Right atrium auricular region (tissue), 2 donors: ENCODE measurements at regions not wholly inside any gene's neighbourhood (a gene's known extent, or its start where the extent isn't known, plus 50 kb on each side); places are given as distances from the start of the nearest gene placed in this dataset.

Experiments used
- DNase-seq: peaks from one replicate; pipeline ENCODE4 v3.0.0-alpha.2; 2019; ENCODE audit warnings: low spot score
- H3K27ac ChIP-seq, 2 donors: fragments of 200-600 bp; sonication (generic); 1 replicate in 1 of 2; 2 replicates in 1 of 2; pipeline ENCODE4 v1.5.1; 2016 to 2019
- H3K27me3 ChIP-seq, 2 donors: fragments of 200-600 bp; sonication (generic); one replicate each; pipeline versions ENCODE4 v1.5.1 to v1.6.0; 2017 to 2019
- H3K36me3 ChIP-seq: fragments of 200-600 bp; sonication (generic); one replicate; pipeline ENCODE4 v1.5.1; 2016
- H3K4me1 ChIP-seq, 2 donors: fragments of 200-600 bp; sonication (generic); one replicate each; pipeline versions ENCODE4 v1.5.1 to v1.6.0; 2017 to 2019
- H3K4me3 ChIP-seq, 2 donors: fragments of 200-600 bp; sonication (generic); 1 replicate in 1 of 2; 2 replicates in 1 of 2; pipeline ENCODE4 v1.5.1; 2017 to 2019; ENCODE audit warnings: mild to moderate bottlenecking in 1 of 2, moderate library complexity in 1 of 2
- H3K9me3 ChIP-seq, 2 donors: fragments of 200-600 bp; sonication (generic); one replicate each; pipeline ENCODE4 v1.5.1; 2019
- TF ChIP-seq, protein P1 (sequence below), 2 donors: fragments of 200-600 bp; sonication (generic); IDR thresholded peaks; one replicate each; pipeline ENCODE4 v1.5.1; 2019; ENCODE audit warnings: antibody characterized with exemption in 2 of 2

DNA sequence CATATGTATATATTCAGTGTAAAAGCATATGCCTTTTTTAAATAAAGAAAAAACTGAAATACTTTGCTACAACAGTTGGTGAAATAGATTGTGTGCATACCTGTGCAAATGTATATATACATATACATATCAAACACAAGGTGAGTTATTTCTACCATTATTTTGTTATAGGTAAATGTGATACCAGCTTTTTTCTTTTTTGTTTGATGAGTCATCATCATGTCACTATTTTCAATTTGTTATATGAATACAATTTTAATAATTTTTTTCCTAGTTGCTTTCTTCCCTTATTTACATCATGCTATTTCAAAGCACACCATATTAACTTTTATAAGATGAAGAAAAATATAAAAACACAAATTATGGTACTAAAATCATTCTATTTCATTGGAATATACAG, 87.0 kb upstream of the STK17B start:
- no peaks in the 10 kb centered on the region for H3K9me3 ChIP-seq
- TF ChIP-seq, protein P1, sequence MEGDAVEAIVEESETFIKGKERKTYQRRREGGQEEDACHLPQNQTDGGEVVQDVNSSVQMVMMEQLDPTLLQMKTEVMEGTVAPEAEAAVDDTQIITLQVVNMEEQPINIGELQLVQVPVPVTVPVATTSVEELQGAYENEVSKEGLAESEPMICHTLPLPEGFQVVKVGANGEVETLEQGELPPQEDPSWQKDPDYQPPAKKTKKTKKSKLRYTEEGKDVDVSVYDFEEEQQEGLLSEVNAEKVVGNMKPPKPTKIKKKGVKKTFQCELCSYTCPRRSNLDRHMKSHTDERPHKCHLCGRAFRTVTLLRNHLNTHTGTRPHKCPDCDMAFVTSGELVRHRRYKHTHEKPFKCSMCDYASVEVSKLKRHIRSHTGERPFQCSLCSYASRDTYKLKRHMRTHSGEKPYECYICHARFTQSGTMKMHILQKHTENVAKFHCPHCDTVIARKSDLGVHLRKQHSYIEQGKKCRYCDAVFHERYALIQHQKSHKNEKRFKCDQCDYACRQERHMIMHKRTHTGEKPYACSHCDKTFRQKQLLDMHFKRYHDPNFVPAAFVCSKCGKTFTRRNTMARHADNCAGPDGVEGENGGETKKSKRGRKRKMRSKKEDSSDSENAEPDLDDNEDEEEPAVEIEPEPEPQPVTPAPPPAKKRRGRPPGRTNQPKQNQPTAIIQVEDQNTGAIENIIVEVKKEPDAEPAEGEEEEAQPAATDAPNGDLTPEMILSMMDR (IDR thresholded peaks at IDR 0.05): no peak
- no peak overlapping the region for H3K27ac ChIP-seq
- H3K36me3 ChIP-seq: no peaks in the 10 kb centered on the region
- DNase-seq: no peak
- H3K4me3 ChIP-seq: no peak overlapping the region
- H3K4me1 ChIP-seq: no peaks in the 10 kb centered on the region
- H3K27me3 ChIP-seq: no peaks in the 10 kb centered on the region

DNA sequence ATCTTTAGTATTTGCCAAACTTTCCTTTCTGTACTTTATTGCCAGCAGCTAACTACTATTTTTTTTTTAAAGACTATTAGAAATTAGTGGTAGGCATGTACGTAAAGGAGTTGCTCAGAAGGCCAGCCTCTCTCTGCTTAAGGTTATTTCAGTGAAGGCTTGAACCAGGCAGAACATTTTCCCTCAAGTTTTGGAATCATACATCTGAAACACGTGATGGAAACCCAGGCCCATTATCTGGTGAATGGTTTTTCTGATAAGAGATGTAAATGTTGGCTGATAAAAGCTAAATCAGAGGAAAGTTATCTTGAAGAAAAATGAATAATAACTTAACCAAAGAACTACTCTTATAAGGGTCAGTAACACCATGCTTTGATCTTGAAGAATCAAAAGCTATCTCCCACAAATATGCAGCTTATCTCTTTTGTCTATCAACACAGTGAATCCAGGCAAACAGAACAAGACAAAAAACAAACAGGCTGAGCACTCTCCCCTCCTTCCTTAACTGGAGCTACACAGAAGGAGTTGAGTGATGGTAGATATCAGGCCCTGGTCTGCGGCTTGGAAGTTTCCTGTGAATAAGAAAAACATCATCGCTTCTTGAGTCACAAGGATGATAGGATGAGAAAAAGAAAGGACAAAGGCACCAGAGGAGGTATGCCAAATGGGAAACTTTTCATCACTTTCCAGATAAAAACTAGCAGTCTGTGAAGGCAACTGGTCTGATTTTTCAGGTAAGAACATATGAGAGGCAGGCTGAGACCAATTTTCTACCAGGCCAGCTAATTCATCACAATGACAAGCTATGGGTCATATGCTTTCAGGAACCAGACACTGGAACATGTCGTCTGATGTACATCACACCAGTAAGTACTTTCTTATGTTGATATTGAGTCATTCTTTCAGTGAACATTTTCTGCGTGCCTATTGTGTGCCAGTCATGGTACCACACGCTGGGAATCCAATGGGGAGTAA, 88.4 kb upstream of the STK17B start:
- no peaks in the 10 kb centered on the region for H3K9me3 ChIP-seq
- no peaks in the 10 kb centered on the region for H3K4me1 ChIP-seq
- no peak overlapping the region for H3K27ac ChIP-seq
- TF ChIP-seq, protein P1 (IDR thresholded peaks at IDR 0.05): no peak
- no peak for DNase-seq
- H3K27me3 ChIP-seq: no peaks in the 10 kb centered on the region
- no peak overlapping the region for H3K4me3 ChIP-seq
- H3K36me3 ChIP-seq: no peaks in the 10 kb centered on the region

DNA sequence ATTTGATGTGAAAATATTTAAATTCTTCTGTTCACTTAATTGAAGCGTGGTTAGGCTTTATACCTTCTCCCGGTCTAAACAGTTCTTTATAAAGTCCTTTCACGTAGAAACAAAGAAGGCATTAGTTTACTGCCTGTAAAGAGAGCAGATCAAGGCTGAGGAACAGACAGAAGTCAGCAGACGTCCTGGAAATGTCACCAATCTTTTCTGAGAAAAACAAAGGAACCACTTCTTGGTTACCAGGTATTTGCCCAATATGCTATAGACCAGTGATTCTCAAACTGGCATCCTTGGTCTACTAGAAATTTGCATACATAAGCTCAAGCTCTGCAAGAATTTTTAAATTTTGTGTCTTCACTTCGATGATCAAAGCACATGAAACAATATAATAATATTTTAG, 89.2 kb upstream of the STK17B start:
- TF ChIP-seq, protein P1 (IDR thresholded peaks at IDR 0.05): no peak
- H3K27me3 ChIP-seq: no peaks in the 10 kb centered on the region
- H3K36me3 ChIP-seq: no peaks in the 10 kb centered on the region
- DNase-seq: no peak
- H3K4me3 ChIP-seq: no peak overlapping the region
- no peak overlapping the region for H3K27ac ChIP-seq
- H3K9me3 ChIP-seq: no peaks in the 10 kb centered on the region
- no peaks in the 10 kb centered on the region for H3K4me1 ChIP-seq

DNA sequence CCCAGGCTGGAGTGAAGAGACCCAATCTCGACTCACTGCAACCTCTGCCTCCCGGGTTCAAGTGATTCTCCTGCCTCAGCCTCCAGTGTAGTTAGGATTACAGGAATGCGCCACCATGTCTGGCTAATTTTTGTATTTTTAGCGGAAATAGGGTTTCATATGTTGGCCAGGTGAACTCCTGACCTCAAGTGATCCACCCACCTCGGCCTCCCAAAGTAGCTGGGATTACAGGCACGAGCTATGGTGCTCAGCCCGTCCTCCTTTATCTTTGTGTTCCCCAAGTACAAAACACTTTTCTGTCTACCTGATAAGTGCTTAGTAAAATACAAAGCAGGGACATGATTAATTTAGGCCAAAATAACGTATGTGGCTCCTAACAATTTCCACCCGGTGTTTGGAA, 91.2 kb upstream of the STK17B start:
- H3K9me3 ChIP-seq: no peaks in the 10 kb centered on the region
- TF ChIP-seq, protein P1 (IDR thresholded peaks at IDR 0.05): no peak
- no peaks in the 10 kb centered on the region for H3K27me3 ChIP-seq
- H3K27ac ChIP-seq: no peak overlapping the region
- H3K4me3 ChIP-seq: no peak overlapping the region
- H3K4me1 ChIP-seq: peaks cover 0 to 11% of the 10 kb centered on the region in 2 donors
- H3K36me3 ChIP-seq: no peaks in the 10 kb centered on the region
- no peak for DNase-seq

DNA sequence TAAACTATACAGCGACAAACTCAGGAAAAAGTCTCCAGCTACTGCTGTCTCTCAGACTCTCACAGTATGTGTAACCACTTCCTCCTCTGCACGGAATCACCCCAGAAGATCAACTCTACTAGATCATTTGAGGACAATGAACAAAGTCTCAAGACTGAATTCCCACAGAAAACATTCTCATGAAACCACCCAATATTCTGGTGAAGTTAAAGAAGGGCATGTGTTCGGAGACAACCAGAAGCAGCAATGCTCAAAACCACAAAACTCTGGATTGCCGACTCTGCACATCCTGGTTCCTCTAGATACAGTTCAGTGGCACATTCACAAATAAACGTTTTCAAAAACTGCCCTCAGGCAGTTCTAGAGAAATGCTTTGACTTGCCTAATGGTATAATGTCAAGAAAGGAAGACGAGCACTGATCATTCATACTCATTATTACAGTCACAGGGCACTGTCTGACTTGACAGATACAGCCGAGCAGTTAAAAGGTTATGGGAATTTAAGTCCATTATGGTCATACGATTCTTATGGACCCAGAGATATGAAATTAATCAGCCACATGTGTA, 91.9 kb upstream of the STK17B start:
- Histone ChIP-seq H3K4me1 (peaks cover 0 to 18% of the 10 kb centered on the region in 2 donors), H3K4me3 (no peak overlapping the region), H3K27ac (no peak overlapping the region), H3K36me3 (no peaks in the 10 kb centered on the region), H3K9me3 (no peaks in the 10 kb centered on the region), H3K27me3 (no peaks in the 10 kb centered on the region)
- no peak for DNase-seq
- TF ChIP-seq, protein P1 (IDR thresholded peaks at IDR 0.05): no peak
